ENCODE measurements at regions not wholly inside any gene's neighbourhood (a gene's known extent, or its start where the extent isn't known, plus 50 kb on each side); places are given as distances from the start of the nearest gene placed in this dataset.

DNA sequence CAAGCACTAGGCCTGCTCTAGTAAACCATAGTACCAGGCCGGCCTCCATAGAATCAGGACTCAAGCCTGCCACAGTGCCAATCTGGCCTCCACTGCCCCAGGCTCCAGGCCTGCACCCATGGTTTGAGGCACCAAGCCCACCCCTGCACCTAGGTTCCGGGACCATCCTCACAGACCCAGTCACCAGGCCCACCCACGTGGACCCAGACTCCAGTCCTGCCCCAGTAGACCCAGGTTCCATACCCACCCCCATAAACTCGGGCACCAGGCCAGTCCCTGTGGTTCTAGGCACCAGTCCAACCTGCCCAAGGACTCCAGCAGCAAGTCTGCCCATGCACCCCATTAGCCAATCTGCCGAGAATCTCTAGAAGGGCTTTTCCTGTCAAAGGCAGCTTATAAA is 501.8 kb upstream of the TMPO start:
- BruUV-seq (replicated peaks) = no TSS peak
- Histone ChIP-seq H3K9me1 (ENCODE audit: control insufficient read depth, insufficient read depth, low read length) (no peaks in the 10 kb centered on the region), H3K4me3 (no peak overlapping the region), H3K9me3 (replicated peaks; ENCODE audit: control insufficient read depth, insufficient read depth, low read depth, low read length) (no peaks in the 10 kb centered on the region; the same call in 1 of the 2 replicates), H3K4me1 (replicated peaks in 1 of 2; ENCODE audit: control insufficient read depth in 2 of 2, insufficient read depth in 2 of 2, low read length in 2 of 2) (no peaks in the 10 kb centered on the region), H4K20me1 (replicated peaks; ENCODE audit: control insufficient read depth, insufficient read depth, low read length) (no peaks in the 10 kb centered on the region), H3K4me2 (ENCODE audit: insufficient read depth, low read length) (no peak overlapping the region), H2AFZ (ENCODE audit: low read depth, low read length) (no peak overlapping the region), H3K27ac (ENCODE audit: extremely low read depth, low read depth, low read length) (no peak overlapping the region), H3K79me2 (ENCODE audit: control insufficient read depth, insufficient read depth, low read length) (no peaks in the 10 kb centered on the region), H3K27me3 (ENCODE audit: control insufficient read depth in 2 of 2, insufficient read depth in 2 of 2, low read length in 2 of 2) (no peaks in the 10 kb centered on the region), H3K36me3 (ENCODE audit: control insufficient read depth, insufficient read depth, low read length) (no peaks in the 10 kb centered on the region), H3K9ac (ENCODE audit: insufficient read depth in 1 of 2, low read depth in 2 of 2, low read length in 2 of 2) (no peak overlapping the region)
- intact Hi-C loops (cut with micrococcal nuclease) = no loop called here
- POLR2A ChIA-PET = no interaction called here
- in situ Hi-C loops (cut with MboI) = no loop called here
- CTCF ChIA-PET (ENCODE audit: low intra/inter-chr PET ratio) = no interaction called here
- no peak for DNase-seq (ENCODE audit: extremely low read depth in 1 of 4, low spot score in 3 of 4)
- no peak for FAIRE-seq
- ATAC-seq = no peak
- 0% methylated on average over 5 of the region's 5 CpGs for WGBS (ENCODE audit: insufficient coverage, low coverage, missing lambda C conversion rate)
- TF ChIP-seq CAMTA2 (CRISPR knock-in tag; conservative IDR thresholded peaks at IDR 0.05) (no peak), HDGF (IDR thresholded peaks at IDR 0.05) (no peak), RBM39 (optimal IDR thresholded peaks at IDR 0.05; ENCODE audit: low read depth, low read length) (no peak), CREB1 (IDR thresholded peaks at IDR 0.05) (no peak), CREB1 (CRISPR knock-in tag; IDR thresholded peaks at IDR 0.05) (no peak), MCM5 (IDR thresholded peaks at IDR 0.05; ENCODE audit: low read depth) (no peak), NUFIP1 (IDR thresholded peaks at IDR 0.05; ENCODE audit: partially characterized antibody) (no peak), FOXJ2 (tag; IDR thresholded peaks at IDR 0.05) (no peak), TRIM28 (IDR thresholded peaks at IDR 0.05) (no peak)
- TF ChIP-seq, protein P1, sequence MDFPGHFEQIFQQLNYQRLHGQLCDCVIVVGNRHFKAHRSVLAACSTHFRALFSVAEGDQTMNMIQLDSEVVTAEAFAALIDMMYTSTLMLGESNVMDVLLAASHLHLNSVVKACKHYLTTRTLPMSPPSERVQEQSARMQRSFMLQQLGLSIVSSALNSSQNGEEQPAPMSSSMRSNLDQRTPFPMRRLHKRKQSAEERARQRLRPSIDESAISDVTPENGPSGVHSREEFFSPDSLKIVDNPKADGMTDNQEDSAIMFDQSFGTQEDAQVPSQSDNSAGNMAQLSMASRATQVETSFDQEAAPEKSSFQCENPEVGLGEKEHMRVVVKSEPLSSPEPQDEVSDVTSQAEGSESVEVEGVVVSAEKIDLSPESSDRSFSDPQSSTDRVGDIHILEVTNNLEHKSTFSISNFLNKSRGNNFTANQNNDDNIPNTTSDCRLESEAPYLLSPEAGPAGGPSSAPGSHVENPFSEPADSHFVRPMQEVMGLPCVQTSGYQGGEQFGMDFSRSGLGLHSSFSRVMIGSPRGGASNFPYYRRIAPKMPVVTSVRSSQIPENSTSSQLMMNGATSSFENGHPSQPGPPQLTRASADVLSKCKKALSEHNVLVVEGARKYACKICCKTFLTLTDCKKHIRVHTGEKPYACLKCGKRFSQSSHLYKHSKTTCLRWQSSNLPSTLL (IDR thresholded peaks at IDR 0.05) = no peak
- TF ChIP-seq, protein P2, sequence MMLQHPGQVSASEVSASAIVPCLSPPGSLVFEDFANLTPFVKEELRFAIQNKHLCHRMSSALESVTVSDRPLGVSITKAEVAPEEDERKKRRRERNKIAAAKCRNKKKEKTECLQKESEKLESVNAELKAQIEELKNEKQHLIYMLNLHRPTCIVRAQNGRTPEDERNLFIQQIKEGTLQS (IDR thresholded peaks at IDR 0.05) = no peak
- TF ChIP-seq, protein P2 (CRISPR knock-in tag; conservative IDR thresholded peaks at IDR 0.05) = no peak
- TF ChIP-seq, protein P3, sequence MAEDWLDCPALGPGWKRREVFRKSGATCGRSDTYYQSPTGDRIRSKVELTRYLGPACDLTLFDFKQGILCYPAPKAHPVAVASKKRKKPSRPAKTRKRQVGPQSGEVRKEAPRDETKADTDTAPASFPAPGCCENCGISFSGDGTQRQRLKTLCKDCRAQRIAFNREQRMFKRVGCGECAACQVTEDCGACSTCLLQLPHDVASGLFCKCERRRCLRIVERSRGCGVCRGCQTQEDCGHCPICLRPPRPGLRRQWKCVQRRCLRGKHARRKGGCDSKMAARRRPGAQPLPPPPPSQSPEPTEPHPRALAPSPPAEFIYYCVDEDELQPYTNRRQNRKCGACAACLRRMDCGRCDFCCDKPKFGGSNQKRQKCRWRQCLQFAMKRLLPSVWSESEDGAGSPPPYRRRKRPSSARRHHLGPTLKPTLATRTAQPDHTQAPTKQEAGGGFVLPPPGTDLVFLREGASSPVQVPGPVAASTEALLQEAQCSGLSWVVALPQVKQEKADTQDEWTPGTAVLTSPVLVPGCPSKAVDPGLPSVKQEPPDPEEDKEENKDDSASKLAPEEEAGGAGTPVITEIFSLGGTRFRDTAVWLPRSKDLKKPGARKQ (CRISPR knock-in tag; IDR thresholded peaks at IDR 0.05) = no peak

Data from K562 (cell line).